ENCODE measurements at regions not wholly inside any gene's neighbourhood (a gene's known extent, or its start where the extent isn't known, plus 50 kb on each side); places are given as distances from the start of the nearest gene placed in this dataset.

GRCh38 chr1:29523576-29523975 is 287.3 kb downstream of the PTPRU start:
- peaks cover 18 to 40% of the 10 kb centered on the region in 2 donors for H3K27me3 Mint-ChIP-seq
- DNase-seq (no peak), ATAC-seq (replicated peaks) (no peak)
- peak overlapping the region; percentile 25 for H3K27ac Mint-ChIP-seq
- H3K4me1 Mint-ChIP-seq = no peaks in the 10 kb centered on the region
- no peak overlapping the region for H3K4me3 Mint-ChIP-seq
- H3K9me3 Mint-ChIP-seq = peaks cover under 1 to 3% of the 10 kb centered on the region in 2 donors
- H3K36me3 Mint-ChIP-seq = no peaks in the 10 kb centered on the region

GRCh38 chr1:29523136-29523535 is 286.8 kb downstream of the PTPRU start:
- ATAC-seq (replicated peaks) = no peak
- no peak overlapping the region for H3K4me3 Mint-ChIP-seq
- H3K27ac Mint-ChIP-seq = no peak overlapping the region
- DNase-seq = no peak
- peaks cover 18 to 40% of the 10 kb centered on the region in 2 donors for H3K27me3 Mint-ChIP-seq
- no peaks in the 10 kb centered on the region for H3K36me3 Mint-ChIP-seq
- H3K4me1 Mint-ChIP-seq = no peaks in the 10 kb centered on the region
- H3K9me3 Mint-ChIP-seq = no peaks in the 10 kb centered on the region

GRCh38 chr1:29521811-29522580 is 285.7 kb downstream of the PTPRU start:
- Mint-ChIP-seq H3K4me3 (no peak overlapping the region), H3K36me3 (no peaks in the 10 kb centered on the region), H3K9me3 (no peaks in the 10 kb centered on the region), H3K27ac (no peak overlapping the region), H3K4me1 (no peaks in the 10 kb centered on the region), H3K27me3 (peaks cover 18 to 40% of the 10 kb centered on the region in 2 donors)
- ATAC-seq (replicated peaks) = peak in 1 of 2 donors; percentile 23
- no peak for DNase-seq

GRCh38 chr1:29521438-29521715 is 285.1 kb downstream of the PTPRU start:
- DNase-seq (no peak), ATAC-seq (replicated peaks) (no peak)
- Mint-ChIP-seq H3K4me3 (no peak overlapping the region), H3K27me3 (peaks cover 12 to 38% of the 10 kb centered on the region in 2 donors), H3K4me1 (no peaks in the 10 kb centered on the region), H3K9me3 (no peaks in the 10 kb centered on the region), H3K36me3 (no peaks in the 10 kb centered on the region), H3K27ac (no peak overlapping the region)

- H3K4me3 Mint-ChIP-seq = no peak overlapping the region
- DNase-seq = no peak
- peaks cover 7 to 40% of the 10 kb centered on the region in 2 donors for H3K27me3 Mint-ChIP-seq
- no peaks in the 10 kb centered on the region for H3K4me1 Mint-ChIP-seq
- H3K9me3 Mint-ChIP-seq = no peaks in the 10 kb centered on the region
- no peak for ATAC-seq (replicated peaks)
- no peaks in the 10 kb centered on the region for H3K36me3 Mint-ChIP-seq
- H3K27ac Mint-ChIP-seq = no peak overlapping the region
Measured at GRCh38 chr1:29520571-29521437, 284.5 kb downstream of the PTPRU start.

- no peak for ATAC-seq (replicated peaks)
- no peak overlapping the region for H3K4me3 Mint-ChIP-seq
- no peak overlapping the region for H3K27ac Mint-ChIP-seq
- H3K36me3 Mint-ChIP-seq = no peaks in the 10 kb centered on the region
- no peaks in the 10 kb centered on the region for H3K9me3 Mint-ChIP-seq
- H3K27me3 Mint-ChIP-seq = peaks cover 7 to 41% of the 10 kb centered on the region in 2 donors
- no peaks in the 10 kb centered on the region for H3K4me1 Mint-ChIP-seq
- no peak for DNase-seq
Measured at GRCh38 chr1:29519788-29520110, 283.4 kb downstream of the PTPRU start.

GRCh38 chr1:29519108-29519787 is 282.9 kb downstream of the PTPRU start:
- Mint-ChIP-seq H3K9me3 (no peaks in the 10 kb centered on the region), H3K36me3 (no peaks in the 10 kb centered on the region), H3K27ac (no peak overlapping the region), H3K4me3 (no peak overlapping the region), H3K4me1 (no peaks in the 10 kb centered on the region), H3K27me3 (peaks cover 7 to 39% of the 10 kb centered on the region in 2 donors)
- ATAC-seq (replicated peaks) (no peak), DNase-seq (no peak)

- no peaks in the 10 kb centered on the region for H3K9me3 Mint-ChIP-seq
- H3K4me1 Mint-ChIP-seq = no peaks in the 10 kb centered on the region
- no peak for DNase-seq
- H3K4me3 Mint-ChIP-seq = no peak overlapping the region
- H3K27me3 Mint-ChIP-seq = peaks cover 2 to 32% of the 10 kb centered on the region in 2 donors
- H3K36me3 Mint-ChIP-seq = no peaks in the 10 kb centered on the region
- ATAC-seq (replicated peaks) = no peak
- H3K27ac Mint-ChIP-seq = no peak overlapping the region
Measured at GRCh38 chr1:29518183-29518835, 282.0 kb downstream of the PTPRU start.

- Mint-ChIP-seq H3K27ac (no peak overlapping the region), H3K9me3 (no peaks in the 10 kb centered on the region)
- no peak for DNase-seq
Measured at GRCh38 chr1:29517251-29518086, 281.1 kb downstream of the PTPRU start.

GRCh38 chr1:29516063-29516820 is 279.9 kb downstream of the PTPRU start:
- Mint-ChIP-seq H3K9me3 (peaks cover 5 to 7% of the 10 kb centered on the region in 2 donors), H3K27ac (no peak overlapping the region), H3K27me3 (peaks cover 0 to 18% of the 10 kb centered on the region in 2 donors), H3K4me1 (no peaks in the 10 kb centered on the region), H3K4me3 (no peak overlapping the region), H3K36me3 (no peaks in the 10 kb centered on the region)
- ATAC-seq (replicated peaks) (no peak), DNase-seq (no peak)

More at GRCh38 chr1:29517251-29518086, 281.1 kb downstream of the PTPRU start:
- no peak for ATAC-seq (replicated peaks)
- Mint-ChIP-seq H3K27me3 (peaks cover 0 to 27% of the 10 kb centered on the region in 2 donors), H3K4me1 (no peaks in the 10 kb centered on the region), H3K4me3 (no peak overlapping the region), H3K36me3 (no peaks in the 10 kb centered on the region)

- peaks cover 5 to 7% of the 10 kb centered on the region in 2 donors for H3K9me3 Mint-ChIP-seq
- H3K4me3 Mint-ChIP-seq = no peak overlapping the region
- no peak overlapping the region for H3K27ac Mint-ChIP-seq
- H3K4me1 Mint-ChIP-seq = no peaks in the 10 kb centered on the region
- no peaks in the 10 kb centered on the region for H3K36me3 Mint-ChIP-seq
- no peak for DNase-seq
- ATAC-seq (replicated peaks) = no peak
- H3K27me3 Mint-ChIP-seq = peaks cover 0 to 13% of the 10 kb centered on the region in 2 donors
Measured at GRCh38 chr1:29515170-29515955, 279.0 kb downstream of the PTPRU start.

- Mint-ChIP-seq H3K4me3 (no peak overlapping the region), H3K36me3 (no peaks in the 10 kb centered on the region), H3K27me3 (peaks cover 0 to 13% of the 10 kb centered on the region in 2 donors), H3K4me1 (no peaks in the 10 kb centered on the region), H3K27ac (no peak overlapping the region), H3K9me3 (peaks cover 5 to 7% of the 10 kb centered on the region in 2 donors)
- ATAC-seq (replicated peaks) (no peak), DNase-seq (no peak)
Measured at GRCh38 chr1:29514361-29515169, 278.2 kb downstream of the PTPRU start.
